ENCODE measurements at regions not wholly inside any gene's neighbourhood (a gene's known extent, or its start where the extent isn't known, plus 50 kb on each side); places are given as distances from the start of the nearest gene placed in this dataset.

DNA sequence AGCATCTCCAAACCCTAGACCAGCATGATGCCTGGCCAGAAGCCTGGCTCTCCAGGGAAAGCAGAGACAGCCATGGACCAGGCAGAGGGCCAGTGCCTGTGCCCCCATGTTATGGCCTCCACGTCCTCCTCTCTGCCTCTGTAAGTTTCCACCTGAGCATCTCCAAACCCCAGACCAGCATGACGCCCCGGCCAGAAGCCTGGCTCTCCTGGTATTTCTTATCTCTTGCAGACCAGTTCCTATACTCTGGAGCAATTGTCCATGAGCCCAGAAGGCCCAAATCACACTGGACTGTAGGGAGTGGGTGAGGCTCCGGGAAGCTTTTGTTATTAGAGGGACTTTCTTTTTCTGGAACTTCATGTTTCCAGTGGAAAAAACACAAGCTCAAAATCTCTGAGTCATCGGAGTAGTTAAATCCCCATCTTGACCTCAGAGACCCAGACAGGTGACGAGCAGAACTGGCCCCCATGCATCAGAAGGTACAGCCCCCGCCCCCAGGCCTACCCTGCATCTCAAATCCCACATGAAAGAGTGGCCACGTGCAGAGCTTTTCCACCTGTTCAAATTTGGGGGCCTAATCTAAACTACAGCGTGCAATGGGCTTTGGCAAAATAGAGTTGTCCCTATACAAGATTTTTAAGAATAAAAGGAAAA is 110.2 kb upstream of the FOXQ1 start:
- DNase-seq, result no peak
- ATAC-seq (ENCODE audit: insufficient read depth, low read depth), result 0 out of 3 replicates have a peak, but pooled peaks have one; percentile 19
- TF ChIP-seq, protein P1, sequence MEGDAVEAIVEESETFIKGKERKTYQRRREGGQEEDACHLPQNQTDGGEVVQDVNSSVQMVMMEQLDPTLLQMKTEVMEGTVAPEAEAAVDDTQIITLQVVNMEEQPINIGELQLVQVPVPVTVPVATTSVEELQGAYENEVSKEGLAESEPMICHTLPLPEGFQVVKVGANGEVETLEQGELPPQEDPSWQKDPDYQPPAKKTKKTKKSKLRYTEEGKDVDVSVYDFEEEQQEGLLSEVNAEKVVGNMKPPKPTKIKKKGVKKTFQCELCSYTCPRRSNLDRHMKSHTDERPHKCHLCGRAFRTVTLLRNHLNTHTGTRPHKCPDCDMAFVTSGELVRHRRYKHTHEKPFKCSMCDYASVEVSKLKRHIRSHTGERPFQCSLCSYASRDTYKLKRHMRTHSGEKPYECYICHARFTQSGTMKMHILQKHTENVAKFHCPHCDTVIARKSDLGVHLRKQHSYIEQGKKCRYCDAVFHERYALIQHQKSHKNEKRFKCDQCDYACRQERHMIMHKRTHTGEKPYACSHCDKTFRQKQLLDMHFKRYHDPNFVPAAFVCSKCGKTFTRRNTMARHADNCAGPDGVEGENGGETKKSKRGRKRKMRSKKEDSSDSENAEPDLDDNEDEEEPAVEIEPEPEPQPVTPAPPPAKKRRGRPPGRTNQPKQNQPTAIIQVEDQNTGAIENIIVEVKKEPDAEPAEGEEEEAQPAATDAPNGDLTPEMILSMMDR (IDR thresholded peaks at IDR 0.05; ENCODE audit: borderline replicate concordance, extremely low read depth, low read length, poor library complexity, severe bottlenecking), result no peak
- TF ChIP-seq EZH2 (IDR thresholded peaks at IDR 0.05; ENCODE audit: borderline replicate concordance, low read depth, low read length, severe bottlenecking), result no peak
- H3K4me3 ChIP-seq (ENCODE audit: low read depth in 1 of 2, low read length in 2 of 2), result no peak overlapping the region
- no peak overlapping the region for H3K9ac ChIP-seq (ENCODE audit: low read depth, low read length)
- no peaks in the 10 kb centered on the region for H3K36me3 ChIP-seq (ENCODE audit: insufficient read depth, low read length)
- peaks cover 8% of the 10 kb centered on the region for H3K27me3 ChIP-seq (ENCODE audit: insufficient read depth, low read length, poor library complexity)
- no peaks in the 10 kb centered on the region for H3K9me3 ChIP-seq (ENCODE audit: insufficient read depth, low read length, severe bottlenecking)
- no peaks in the 10 kb centered on the region for H3K79me2 ChIP-seq (ENCODE audit: insufficient read depth, low read length)
- no peaks in the 10 kb centered on the region for H4K20me1 ChIP-seq (ENCODE audit: insufficient read depth, low read length)
- H3K4me2 ChIP-seq (ENCODE audit: insufficient read depth, low read length), result no peak overlapping the region
- H3K27ac ChIP-seq (ENCODE audit: low read length), result no peak overlapping the region
- no peaks in the 10 kb centered on the region for H3K4me1 ChIP-seq (ENCODE audit: insufficient read depth, low read length)
- no peak overlapping the region for H2AFZ ChIP-seq (ENCODE audit: low read depth, low read length)

DNA sequence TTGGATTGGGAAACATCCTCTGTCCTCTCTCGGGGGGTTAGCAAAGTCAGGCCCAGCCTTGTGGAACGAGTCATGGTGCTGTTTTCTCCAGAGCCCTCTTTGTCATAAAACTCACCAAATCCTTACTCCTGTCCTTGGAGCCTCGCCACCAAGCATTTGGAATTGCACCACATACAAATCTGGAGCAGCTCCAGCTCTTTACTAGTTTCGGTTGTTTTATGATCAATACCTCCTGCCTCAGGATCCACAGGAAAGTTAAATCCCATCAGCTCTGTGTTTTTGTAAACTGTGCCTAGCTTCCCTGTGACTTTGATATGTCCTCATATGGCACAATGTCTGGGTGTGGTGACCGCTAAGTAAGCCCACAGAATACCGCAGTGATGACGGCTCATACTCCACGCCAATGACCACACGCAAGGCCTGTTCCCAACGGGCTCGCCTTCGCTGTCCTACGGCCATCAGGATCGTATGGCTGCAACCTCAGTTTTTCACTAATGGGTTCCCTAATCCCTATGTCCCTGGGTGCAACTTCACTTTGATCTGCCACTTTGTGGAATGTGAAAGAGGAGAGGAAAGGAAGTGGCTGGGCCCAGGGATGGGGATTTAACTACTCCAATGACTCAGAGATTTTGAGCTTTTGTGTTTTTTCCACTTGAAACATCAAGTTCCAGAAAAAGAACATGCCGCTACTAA is 111.3 kb upstream of the FOXQ1 start:
- Histone ChIP-seq H3K27me3 (ENCODE audit: insufficient read depth, low read length, poor library complexity) (peaks cover 4% of the 10 kb centered on the region), H3K36me3 (ENCODE audit: insufficient read depth, low read length) (no peaks in the 10 kb centered on the region), H3K4me1 (ENCODE audit: insufficient read depth, low read length) (no peaks in the 10 kb centered on the region), H3K4me2 (ENCODE audit: insufficient read depth, low read length) (no peak overlapping the region), H3K9ac (ENCODE audit: low read depth, low read length) (no peak overlapping the region), H3K27ac (ENCODE audit: low read length) (no peak overlapping the region), H4K20me1 (ENCODE audit: insufficient read depth, low read length) (no peaks in the 10 kb centered on the region), H3K9me3 (ENCODE audit: insufficient read depth, low read length, severe bottlenecking) (no peaks in the 10 kb centered on the region), H3K79me2 (ENCODE audit: insufficient read depth, low read length) (no peaks in the 10 kb centered on the region), H2AFZ (ENCODE audit: low read depth, low read length) (no peak overlapping the region), H3K4me3 (ENCODE audit: low read depth in 1 of 2, low read length in 2 of 2) (no peak overlapping the region)
- TF ChIP-seq EZH2 (IDR thresholded peaks at IDR 0.05; ENCODE audit: borderline replicate concordance, low read depth, low read length, severe bottlenecking), result no peak
- TF ChIP-seq, protein P1 (IDR thresholded peaks at IDR 0.05; ENCODE audit: borderline replicate concordance, extremely low read depth, low read length, poor library complexity, severe bottlenecking), result no peak
- ATAC-seq (ENCODE audit: insufficient read depth, low read depth) (no peak), DNase-seq (no peak)

DNA sequence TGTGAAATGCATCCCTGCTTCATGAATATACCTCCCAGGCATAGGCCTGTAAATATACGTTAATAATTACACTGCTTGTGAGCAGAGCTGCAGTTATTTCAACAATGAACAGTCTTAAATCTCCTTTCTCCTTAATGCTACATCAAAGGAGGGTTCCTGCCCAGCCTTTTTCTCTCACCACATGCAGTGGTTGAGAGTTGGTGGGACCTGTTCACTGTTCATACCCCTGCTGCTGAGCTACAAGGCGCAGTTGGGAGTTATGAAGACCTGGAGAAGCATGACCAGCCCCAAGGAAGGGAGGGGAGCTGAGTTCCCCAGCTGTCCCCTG is 111.9 kb upstream of the FOXQ1 start:
- ATAC-seq (ENCODE audit: insufficient read depth, low read depth) (no peak), DNase-seq (no peak)
- Histone ChIP-seq H3K4me3 (ENCODE audit: low read depth in 1 of 2, low read length in 2 of 2) (no peak overlapping the region), H2AFZ (ENCODE audit: low read depth, low read length) (no peak overlapping the region), H3K27ac (ENCODE audit: low read length) (no peak overlapping the region), H3K27me3 (ENCODE audit: insufficient read depth, low read length, poor library complexity) (peaks cover 4% of the 10 kb centered on the region), H3K36me3 (ENCODE audit: insufficient read depth, low read length) (no peaks in the 10 kb centered on the region), H3K9me3 (ENCODE audit: insufficient read depth, low read length, severe bottlenecking) (no peaks in the 10 kb centered on the region), H3K4me2 (ENCODE audit: insufficient read depth, low read length) (no peak overlapping the region), H3K4me1 (ENCODE audit: insufficient read depth, low read length) (no peaks in the 10 kb centered on the region), H3K79me2 (ENCODE audit: insufficient read depth, low read length) (no peaks in the 10 kb centered on the region), H3K9ac (ENCODE audit: low read depth, low read length) (no peak overlapping the region), H4K20me1 (ENCODE audit: insufficient read depth, low read length) (no peaks in the 10 kb centered on the region)
- TF ChIP-seq EZH2 (IDR thresholded peaks at IDR 0.05; ENCODE audit: borderline replicate concordance, low read depth, low read length, severe bottlenecking), result no peak
- TF ChIP-seq, protein P1 (IDR thresholded peaks at IDR 0.05; ENCODE audit: borderline replicate concordance, extremely low read depth, low read length, poor library complexity, severe bottlenecking), result no peak

All from DND-41 (cell line).